HepG2 (cell line): ENCODE measurements at regions not wholly inside any gene's neighbourhood (a gene's known extent, or its start where the extent isn't known, plus 50 kb on each side); places are given as distances from the start of the nearest gene placed in this dataset.

ENCODE experiments used
- CREB3 ChIP-seq: sonication (generic); formaldehyde crosslinking; IDR thresholded peaks from 2 replicates; pipeline ENCODE4 v1.5.0; 2020; ENCODE audit warnings: missing genetic modification reagents
- ETV5 ChIP-seq: IDR thresholded peaks from 2 replicates; pipeline ENCODE4 v1.6.1; 2018; ENCODE audit warnings: missing biosample characterization, missing genetic modification reagents, inconsistent platforms, borderline replicate concordance
- FOXK1 ChIP-seq: sonication (generic); formaldehyde crosslinking; IDR thresholded peaks from 2 replicates; pipeline ENCODE4 v1.4.0; 2020; ENCODE audit warnings: low read depth, missing genetic modification reagents, borderline replicate concordance
- JDP2 ChIP-seq: sonication (generic); formaldehyde crosslinking; IDR thresholded peaks from 2 replicates; pipeline ENCODE4 v1.8.1; 2022; ENCODE audit warnings: missing genetic modification reagents, borderline replicate concordance
- KAT8 ChIP-seq: IDR thresholded peaks from 2 replicates; pipeline ENCODE4 v1.6.1; 2016; ENCODE audit warnings: missing genetic modification reagents, missing compliant biosample characterization
- NFIC ChIP-seq: IDR thresholded peaks from 2 replicates; pipeline ENCODE4 v1.6.1; 2012; ENCODE audit warnings: mild to moderate bottlenecking, low read length, inconsistent platforms
- NR0B2 ChIP-seq: sonication (generic); formaldehyde crosslinking; IDR thresholded peaks from 2 replicates; pipeline ENCODE4 v1.4.0; 2020; ENCODE audit warnings: mild to moderate bottlenecking, missing genetic modification reagents
- PAXIP1 ChIP-seq: sonication (generic); formaldehyde crosslinking; conservative IDR thresholded peaks from 2 replicates; pipeline ENCODE4 v1.4.0; 2020; ENCODE audit warnings: mild to moderate bottlenecking, missing genetic modification reagents, moderate library complexity
- PRDM15 ChIP-seq: sonication (generic); formaldehyde crosslinking; IDR thresholded peaks from 2 replicates; pipeline ENCODE4 v1.4.0; 2020; ENCODE audit warnings: missing genetic modification reagents
- SNAI1 ChIP-seq: sonication (generic); formaldehyde crosslinking; IDR thresholded peaks from 2 replicates; pipeline ENCODE4 v1.5.0; 2020; ENCODE audit warnings: mild to moderate bottlenecking, missing genetic modification reagents, borderline replicate concordance
- SNAPC2 ChIP-seq: sonication (generic); formaldehyde crosslinking; IDR thresholded peaks from 2 replicates; pipeline ENCODE4 v1.8.1; 2022; ENCODE audit warnings: mild to moderate bottlenecking, missing genetic modification reagents
- TBX2 ChIP-seq: sonication (generic); formaldehyde crosslinking; IDR thresholded peaks from 2 replicates; pipeline ENCODE4 v1.5.0; 2020; ENCODE audit warnings: missing genetic modification reagents, mild to moderate bottlenecking, borderline replicate concordance
- TSC22D2 ChIP-seq: sonication (generic); formaldehyde crosslinking; IDR thresholded peaks from 2 replicates; pipeline ENCODE4 v1.5.1; 2020; ENCODE audit warnings: missing genetic modification reagents, mild to moderate bottlenecking, borderline replicate concordance
- ZFP62 ChIP-seq: sonication (generic); formaldehyde crosslinking; IDR thresholded peaks from 2 replicates; pipeline ENCODE4 v1.4.0; 2020; ENCODE audit warnings: missing genetic modification reagents
- ZNF160 ChIP-seq: sonication (generic); formaldehyde crosslinking; IDR thresholded peaks from 2 replicates; pipeline ENCODE4 v1.8.0; 2022; ENCODE audit warnings: mild to moderate bottlenecking, inconsistent platforms, missing genetic modification reagents
- ZNF503 ChIP-seq: sonication (generic); formaldehyde crosslinking; IDR thresholded peaks from 2 replicates; pipeline ENCODE4 v1.4.0; 2020; ENCODE audit warnings: missing genetic modification reagents
- ZNF713 ChIP-seq: sonication (generic); formaldehyde crosslinking; IDR thresholded peaks from 2 replicates; pipeline ENCODE4 v1.4.0; 2020; ENCODE audit warnings: mild to moderate bottlenecking, missing genetic modification reagents
- ZNF768 ChIP-seq: sonication (generic); formaldehyde crosslinking; IDR thresholded peaks from 2 replicates; pipeline ENCODE4 v1.4.0; 2020; ENCODE audit warnings: missing genetic modification reagents
- ZNF784 ChIP-seq: sonication (generic); formaldehyde crosslinking; IDR thresholded peaks from 2 replicates; pipeline ENCODE4 v1.5.1; 2020; ENCODE audit warnings: missing genetic modification reagents, mild to moderate bottlenecking, borderline replicate concordance

GRCh38 chr2:111522231-111522768, 361.7 kb downstream of the ANAPC1 start (continued):
- TF ChIP-seq PRDM15 (CRISPR knock-in tag) (no peak), FOXK1 (CRISPR knock-in tag) (peak; percentile 57; the same call in 1 of the 2 replicates), ZNF784 (no peak), ZNF503 (CRISPR knock-in tag) (no peak), PAXIP1 (peak; percentile 66), ETV5 (CRISPR knock-in tag) (no peak), KAT8 (CRISPR knock-in tag) (peak; percentile 68; the same call in 1 of the 2 replicates), TBX2 (no peak), TSC22D2 (CRISPR knock-in tag) (no peak), JDP2 (CRISPR knock-in tag) (no peak), ZNF768 (CRISPR knock-in tag) (no peak), SNAI1 (CRISPR knock-in tag) (no peak), NFIC (no peak), ZFP62 (CRISPR knock-in tag) (no peak), NR0B2 (no peak), SNAPC2 (CRISPR knock-in tag) (no peak), ZNF713 (CRISPR knock-in tag) (no peak), ZNF160 (CRISPR knock-in tag) (no peak), CREB3 (no peak)
